GM20000 (cell line): ENCODE measurements at regions not wholly inside any gene's neighbourhood (a gene's known extent, or its start where the extent isn't known, plus 50 kb on each side); places are given as distances from the start of the nearest gene placed in this dataset.

Source experiments
- DNase-seq: peaks from one replicate; pipeline ENCODE4 v3.0.0; 2012; ENCODE audit warnings: low spot score
- CTCF ChIP-seq: IDR thresholded peaks from 2 replicates; pipeline ENCODE4 v1.5.1; 2012; ENCODE audit warnings: mild to moderate bottlenecking, control low read depth; ENCODE audit errors: extremely low read depth, missing control alignments

- no peak for TF ChIP-seq CTCF
- no peak for DNase-seq
Measured at GRCh38 chr12:84085046-84085445, 827.6 kb downstream of the SLC6A15 start.

DNA sequence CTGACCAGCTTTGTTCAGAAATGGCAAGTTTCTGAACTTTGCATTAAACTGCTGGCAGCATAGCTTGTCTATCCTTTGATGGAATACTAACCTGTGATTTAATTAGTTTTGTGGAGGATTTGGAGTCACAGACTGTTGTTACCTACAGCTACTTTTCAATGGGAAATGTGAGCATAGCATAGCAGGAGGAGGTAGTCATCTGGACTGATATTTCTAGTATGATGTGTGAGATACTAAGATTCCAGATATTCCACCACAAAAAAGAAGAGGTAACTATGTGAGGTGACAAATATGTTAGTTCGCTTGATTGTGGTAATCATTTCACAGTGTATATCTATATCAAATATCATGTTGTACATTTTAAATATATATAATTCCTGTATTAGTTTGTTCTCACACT lies 833.0 kb downstream of the SLC6A15 start:
- no peak for TF ChIP-seq CTCF
- no peak for DNase-seq

DNA sequence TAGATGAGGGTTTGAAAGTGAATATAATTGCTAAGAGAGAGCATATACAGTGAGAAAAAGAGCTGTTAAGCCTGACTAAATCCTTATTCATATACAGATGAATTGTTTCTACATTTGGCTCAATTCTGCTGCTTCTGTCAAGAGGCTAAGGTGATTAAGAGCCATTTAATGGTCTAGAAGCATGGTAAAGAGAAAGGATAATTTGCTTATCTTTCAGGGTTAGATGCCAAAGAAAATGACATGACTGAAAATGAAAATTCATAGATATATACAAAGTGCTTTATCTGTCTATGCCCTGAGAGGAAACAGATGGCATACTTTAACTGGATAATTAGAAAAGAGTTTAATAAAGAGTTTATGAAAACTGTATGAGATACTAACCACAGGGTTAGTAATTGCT lies 834.9 kb downstream of the SLC6A15 start:
- DNase-seq, result no peak
- no peak for TF ChIP-seq CTCF

- no peak for TF ChIP-seq CTCF
- no peak for DNase-seq
Measured at GRCh38 chr12:84075991-84076390, 836.6 kb downstream of the SLC6A15 start.

GRCh38 chr12:84073401-84073800 lies 839.2 kb downstream of the SLC6A15 start:
- no peak for DNase-seq
- TF ChIP-seq CTCF, result no peak

GRCh38 chr12:84072961-84073360 lies 839.6 kb downstream of the SLC6A15 start:
- DNase-seq, result no peak
- no peak for TF ChIP-seq CTCF

- DNase-seq, result no peak
- no peak for TF ChIP-seq CTCF
Measured at GRCh38 chr12:84070292-84070691, 842.3 kb downstream of the SLC6A15 start.

- no peak for TF ChIP-seq CTCF
- DNase-seq, result no peak
Measured at GRCh38 chr12:84069699-84070098, 842.9 kb downstream of the SLC6A15 start.
